ENCODE measurements at regions not wholly inside any gene's neighbourhood (a gene's known extent, or its start where the extent isn't known, plus 50 kb on each side); places are given as distances from the start of the nearest gene placed in this dataset.

GRCh38 chr1:208541225-208541855 lies 297.2 kb upstream of the PLXNA2 start:
- DNase-seq (ENCODE audit: low read depth) = no peak

GRCh38 chr1:208542309-208542708 lies 298.1 kb upstream of the PLXNA2 start:
- DNase-seq (ENCODE audit: low read depth) = no peak

GRCh38 chr1:208544053-208544452 lies 299.9 kb upstream of the PLXNA2 start:
- DNase-seq (ENCODE audit: low read depth) = no peak

DNA sequence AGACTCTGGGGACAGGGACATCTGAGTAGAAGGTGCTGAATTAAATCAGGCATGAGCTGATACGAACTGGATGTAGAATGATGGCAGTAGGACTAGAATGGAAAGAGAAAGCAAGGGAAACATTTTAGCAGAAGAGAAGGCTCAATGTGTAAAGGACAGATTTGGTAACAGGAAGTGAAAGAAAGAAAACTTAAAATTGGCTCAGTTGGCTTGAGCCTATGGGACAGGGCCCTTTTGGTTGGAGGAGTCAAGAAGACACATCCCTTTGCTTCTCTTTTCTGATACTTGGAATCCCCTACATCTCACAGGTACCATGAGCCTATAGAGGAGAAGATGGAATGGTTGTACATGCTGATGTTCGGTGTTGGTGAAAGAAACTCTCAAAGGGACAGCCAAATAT lies 300.6 kb upstream of the PLXNA2 start:
- DNase-seq (ENCODE audit: low read depth) = no peak

- no peak for DNase-seq (ENCODE audit: low read depth)
Measured at GRCh38 chr1:208551024-208551423, 306.8 kb upstream of the PLXNA2 start.

DNA sequence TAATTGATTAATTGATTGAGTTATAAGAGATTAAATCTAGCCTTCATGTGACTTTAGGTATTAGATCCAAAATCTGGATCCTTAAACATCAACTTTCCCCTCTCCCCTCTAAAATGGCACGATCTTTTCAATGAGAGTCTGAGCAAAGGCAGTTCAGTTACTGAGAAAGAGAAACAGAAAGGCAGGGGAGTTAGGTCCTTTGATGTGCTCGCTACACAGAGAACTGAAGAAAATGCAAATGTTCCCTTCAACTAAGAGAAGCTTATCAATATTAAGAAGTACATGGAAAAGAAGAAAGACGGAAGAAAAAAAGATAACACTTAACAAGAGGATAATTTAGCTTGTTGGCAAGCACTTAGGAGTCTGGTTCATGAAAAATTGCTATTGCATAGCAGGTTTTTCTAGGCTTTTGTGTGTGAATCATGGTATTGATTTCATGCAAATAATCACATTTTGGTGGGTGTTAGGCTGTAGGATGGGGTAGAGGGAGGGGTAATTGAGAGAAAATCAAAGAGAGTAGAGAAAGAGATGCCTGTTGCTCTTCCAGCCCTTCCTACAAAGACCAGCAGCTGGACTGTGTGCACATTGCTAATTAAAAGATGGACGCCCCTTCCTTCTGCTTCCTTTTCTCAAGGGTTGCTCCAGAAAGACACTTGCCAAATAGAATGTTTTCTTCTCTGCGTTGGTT lies 307.6 kb upstream of the PLXNA2 start:
- DNase-seq (ENCODE audit: low read depth) = no peak

GRCh38 chr1:208552928-208553327 lies 308.7 kb upstream of the PLXNA2 start:
- no peak for DNase-seq (ENCODE audit: low read depth)

GRCh38 chr1:208556461-208556860 lies 312.3 kb upstream of the PLXNA2 start:
- DNase-seq (ENCODE audit: low read depth) = no peak

DNA sequence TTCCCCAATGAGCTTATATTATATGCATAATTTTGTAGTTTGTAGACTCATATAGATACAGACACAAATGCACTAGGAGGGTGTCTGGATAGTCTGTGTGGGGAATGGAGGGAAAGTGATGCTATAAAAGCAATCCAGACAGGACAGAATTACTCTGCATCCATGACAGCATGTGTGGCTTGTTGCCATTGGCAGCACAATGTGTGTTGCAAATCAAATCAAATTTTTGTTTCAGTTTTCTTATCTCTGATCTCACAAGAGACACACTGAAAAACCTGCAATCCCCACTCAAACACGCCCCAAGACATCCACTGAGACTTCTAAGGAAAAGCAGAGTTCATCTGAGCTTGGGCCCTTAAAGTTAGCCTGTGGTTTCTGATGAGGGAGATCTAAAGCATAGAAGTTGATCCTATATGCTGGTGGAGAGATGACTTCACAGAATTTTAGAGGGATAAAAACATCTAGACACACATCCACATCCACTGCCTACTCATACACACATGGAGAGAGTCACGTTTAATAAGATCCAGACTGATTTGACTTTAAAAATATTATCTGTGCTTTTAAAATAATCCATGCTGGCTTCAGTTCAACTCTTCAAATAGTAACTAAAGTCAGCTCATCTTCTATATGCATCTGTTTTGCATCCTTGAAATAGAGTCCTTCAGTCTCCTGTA lies 313.0 kb upstream of the PLXNA2 start:
- no peak for DNase-seq (ENCODE audit: low read depth)

DNA sequence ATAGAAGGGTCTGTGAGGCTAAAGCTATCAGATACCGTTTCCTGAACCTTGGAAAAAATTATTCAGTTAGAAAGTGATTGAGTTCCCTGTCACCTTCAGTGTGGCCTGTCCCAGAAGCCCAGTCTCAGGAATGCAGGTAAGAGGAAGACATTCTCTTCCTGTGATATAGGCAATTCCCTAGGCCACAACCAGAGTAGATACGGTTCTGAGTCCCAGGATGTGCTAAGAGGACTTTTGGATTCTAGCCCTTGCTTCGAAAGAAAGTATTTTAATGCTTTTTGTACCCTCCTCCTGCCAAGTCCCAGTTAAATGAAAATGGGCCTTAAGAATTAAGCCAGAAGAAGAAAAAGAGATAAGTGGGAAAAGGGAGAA lies 313.5 kb upstream of the PLXNA2 start:
- no peak for DNase-seq (ENCODE audit: low read depth)

DNA sequence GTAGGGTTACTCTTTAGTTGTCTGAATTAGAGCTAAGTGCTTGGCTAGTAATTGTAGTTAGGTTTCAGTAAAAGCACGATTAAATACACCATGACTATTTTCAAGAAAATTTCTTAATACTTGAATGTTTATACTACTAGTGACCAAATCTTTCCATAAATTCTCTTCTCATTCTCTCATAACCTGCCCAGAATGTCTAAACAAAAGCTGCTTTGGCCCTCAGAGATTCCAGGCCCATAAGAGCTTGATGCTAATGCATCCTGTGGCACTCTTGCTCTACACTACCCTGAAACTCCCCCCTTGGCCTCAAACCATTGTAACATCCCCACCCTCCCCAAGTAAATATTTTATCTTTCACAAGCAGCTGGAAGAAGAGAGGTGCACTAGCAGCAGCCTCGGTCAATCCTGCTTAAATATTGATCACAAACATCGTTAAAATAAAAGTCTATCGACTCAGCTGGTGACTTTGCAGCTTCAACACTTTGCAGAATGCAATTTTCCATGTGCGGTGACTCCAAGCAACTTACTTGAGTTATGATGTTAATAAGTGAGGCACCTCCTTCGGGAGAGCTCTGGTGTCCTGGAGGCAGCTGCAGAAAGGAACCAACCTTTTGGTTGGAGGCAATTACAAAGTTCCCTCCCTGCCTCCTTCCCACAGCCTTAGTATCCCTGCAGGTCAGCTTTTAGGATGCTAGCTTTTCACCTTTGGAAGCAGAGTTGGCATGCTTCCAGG lies 315.6 kb upstream of the PLXNA2 start:
- DNase-seq (ENCODE audit: low read depth) = no peak

DNA sequence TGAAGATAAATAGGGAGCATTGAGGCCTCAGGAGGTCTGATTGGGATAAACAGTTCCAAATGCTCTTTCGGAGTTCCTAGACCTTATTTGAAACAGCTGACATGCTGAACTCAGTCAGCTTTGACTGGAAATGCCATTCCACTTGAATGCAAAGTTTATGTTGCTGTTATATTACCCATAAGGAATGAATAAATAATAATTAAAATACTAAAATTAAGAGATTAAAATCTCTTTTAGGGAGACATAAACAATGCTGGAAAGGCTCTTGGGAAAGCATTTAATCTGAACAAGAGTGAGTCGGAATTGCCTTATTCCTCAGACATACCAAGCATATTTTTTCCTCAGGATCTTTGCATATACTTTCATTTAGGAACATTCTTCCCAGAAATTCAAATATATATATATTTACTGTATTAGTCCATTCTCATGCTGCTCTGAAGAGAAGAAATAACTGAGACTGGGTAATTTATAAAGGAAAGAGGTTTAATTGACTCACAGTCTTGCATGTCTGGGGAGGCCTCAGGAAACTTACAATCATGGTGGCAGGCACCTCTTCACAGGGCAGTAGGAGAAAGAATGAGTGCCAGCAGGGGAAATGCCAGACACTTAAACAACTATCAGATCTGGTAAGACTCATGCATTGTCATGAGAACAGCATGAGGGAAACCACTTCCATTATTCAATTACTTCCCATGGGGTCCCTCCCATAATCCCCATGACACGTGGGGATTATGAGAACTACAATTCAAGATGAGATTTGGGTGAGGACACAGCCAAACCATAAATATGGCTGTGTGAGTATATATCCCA lies 318.2 kb upstream of the PLXNA2 start:
- DNase-seq (ENCODE audit: low read depth) = no peak

DNA sequence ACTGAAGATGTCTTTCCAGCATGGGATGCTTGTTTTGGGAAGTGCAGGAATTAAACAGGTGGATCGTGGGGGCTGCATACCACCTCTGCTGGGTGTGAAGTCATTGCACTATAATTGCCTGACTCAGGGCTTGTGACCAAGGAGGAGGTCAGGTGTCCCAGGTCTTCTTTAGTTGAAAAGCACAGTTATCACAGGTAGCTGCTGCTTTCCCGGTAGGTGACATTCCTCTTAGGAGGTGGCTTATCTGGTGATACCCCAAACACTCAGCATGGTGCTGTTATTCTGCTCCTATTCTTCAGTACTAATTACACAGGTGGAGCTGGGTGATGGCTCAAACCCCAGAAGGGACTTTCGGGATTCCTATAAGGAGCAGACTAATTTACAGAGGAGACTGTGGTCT lies 320.3 kb upstream of the PLXNA2 start:
- no peak for DNase-seq (ENCODE audit: low read depth)

DNA sequence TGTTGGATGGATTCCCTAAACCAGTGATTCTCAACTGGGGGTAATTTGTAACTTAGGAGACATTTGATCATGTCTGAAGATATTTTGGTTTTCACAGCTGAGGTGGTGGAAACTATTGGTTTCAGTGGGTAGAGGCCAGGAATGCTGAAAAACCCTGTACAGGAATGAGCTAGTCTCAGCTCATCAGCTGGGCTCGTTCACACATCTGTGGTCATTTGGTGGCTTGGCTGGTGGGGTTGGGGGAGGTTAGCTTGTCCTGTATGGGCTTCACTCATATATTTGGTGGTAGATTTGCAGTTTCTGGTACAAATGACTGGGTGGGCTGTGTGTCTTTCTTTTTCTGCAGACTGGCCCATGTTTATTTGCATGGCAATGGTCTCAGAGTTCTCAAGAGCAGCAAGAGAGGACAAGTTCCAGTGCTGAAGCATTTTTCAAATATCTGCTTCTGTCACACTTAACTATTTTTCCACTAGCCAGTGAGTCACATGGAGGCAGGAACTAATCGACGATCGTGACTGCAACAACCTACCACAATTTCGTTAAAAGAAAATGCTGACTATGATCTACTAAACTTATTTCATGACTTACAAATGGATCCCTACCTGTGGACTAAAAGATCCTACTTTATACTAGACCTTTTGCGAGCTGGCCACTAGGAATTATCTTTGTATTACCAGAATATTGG lies 321.7 kb upstream of the PLXNA2 start:
- no peak for DNase-seq (ENCODE audit: low read depth)

DNA sequence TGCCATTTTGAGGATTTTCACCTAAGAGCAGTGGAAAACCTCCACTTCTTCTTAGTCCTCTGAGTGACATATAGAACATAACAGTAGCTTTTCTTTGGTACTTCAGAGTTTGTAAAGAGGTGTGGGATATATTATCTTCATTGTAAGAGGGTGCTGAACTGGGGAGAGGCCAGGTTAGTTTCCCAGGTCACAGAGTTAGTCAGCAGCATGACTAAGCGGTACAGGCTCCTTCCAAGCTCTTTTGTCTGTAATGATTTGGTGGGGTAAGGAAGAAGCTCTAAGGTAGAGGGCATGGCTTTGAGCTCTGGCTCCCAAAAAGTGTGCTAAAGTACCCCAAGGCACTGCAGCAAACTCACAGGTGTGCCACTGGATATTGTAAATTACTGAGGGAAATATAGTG lies 325.0 kb upstream of the PLXNA2 start:
- DNase-seq (ENCODE audit: low read depth) = no peak

DNA sequence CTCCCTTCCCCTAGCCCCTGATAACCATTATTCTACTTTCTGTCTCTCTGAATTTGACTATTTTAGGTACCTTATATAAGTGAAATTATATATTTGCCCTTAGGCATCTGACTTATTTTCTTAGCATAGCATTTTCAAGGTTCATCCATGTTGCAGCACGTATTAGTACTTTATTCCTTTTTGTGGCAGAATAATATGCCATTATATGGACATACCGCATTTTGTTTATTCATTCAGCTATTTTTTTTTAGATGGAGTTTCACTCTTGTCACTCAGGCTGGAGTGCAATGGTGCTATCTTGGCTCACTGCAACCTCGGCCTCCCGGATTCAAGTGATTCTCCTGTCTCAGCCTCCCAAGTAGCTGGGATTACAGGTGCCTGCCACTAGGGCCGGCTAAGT lies 326.2 kb upstream of the PLXNA2 start:
- DNase-seq (ENCODE audit: low read depth) = no peak

GRCh38 chr1:208576425-208576824 lies 332.2 kb upstream of the PLXNA2 start:
- no peak for DNase-seq (ENCODE audit: low read depth)

DNA sequence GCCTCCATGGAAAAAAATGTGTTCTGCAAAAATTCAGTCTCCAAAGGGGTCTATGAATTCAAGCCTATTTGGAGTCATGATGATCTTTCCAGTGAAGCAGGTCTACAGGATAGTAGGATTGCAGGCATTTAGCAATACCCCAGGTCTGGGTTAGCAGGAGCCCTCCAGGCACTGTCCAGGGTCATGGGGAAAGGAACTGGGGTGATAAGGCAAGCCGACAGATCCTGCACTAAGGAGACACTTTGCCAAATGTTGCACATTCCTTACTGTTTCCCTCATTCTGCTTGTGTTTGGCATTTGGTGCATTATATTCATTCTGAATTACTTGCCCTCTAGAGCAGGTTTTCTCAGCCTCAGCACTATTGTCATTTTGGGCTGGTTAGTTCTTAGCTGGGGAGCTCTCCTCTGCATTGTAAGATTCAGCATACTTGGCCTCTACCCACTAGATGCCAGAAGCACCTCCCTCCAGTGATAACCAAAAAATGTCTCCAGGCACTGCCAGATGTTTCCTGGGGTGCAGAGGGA lies 333.3 kb upstream of the PLXNA2 start:
- DNase-seq (ENCODE audit: low read depth) = no peak

DNA sequence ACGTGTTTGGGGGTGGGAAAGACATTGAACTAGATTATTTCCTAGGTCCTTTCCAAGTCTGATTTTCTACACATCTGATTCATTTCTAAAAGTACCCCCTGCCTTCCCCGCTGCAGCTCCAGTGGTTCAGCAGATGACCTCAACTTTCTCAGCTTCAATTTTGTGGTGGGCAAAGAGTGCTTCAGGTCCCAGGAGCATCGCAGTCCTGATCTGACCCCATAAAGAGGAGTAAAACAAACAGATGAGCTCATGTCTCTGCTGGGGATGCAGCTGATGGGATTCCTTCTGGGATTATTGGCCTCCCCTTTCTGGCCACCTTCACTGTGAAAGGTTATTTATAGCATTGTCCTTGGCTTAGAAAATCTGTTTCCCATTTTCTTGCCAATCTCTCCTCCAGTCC lies 337.0 kb upstream of the PLXNA2 start:
- no peak for DNase-seq (ENCODE audit: low read depth)

DNA sequence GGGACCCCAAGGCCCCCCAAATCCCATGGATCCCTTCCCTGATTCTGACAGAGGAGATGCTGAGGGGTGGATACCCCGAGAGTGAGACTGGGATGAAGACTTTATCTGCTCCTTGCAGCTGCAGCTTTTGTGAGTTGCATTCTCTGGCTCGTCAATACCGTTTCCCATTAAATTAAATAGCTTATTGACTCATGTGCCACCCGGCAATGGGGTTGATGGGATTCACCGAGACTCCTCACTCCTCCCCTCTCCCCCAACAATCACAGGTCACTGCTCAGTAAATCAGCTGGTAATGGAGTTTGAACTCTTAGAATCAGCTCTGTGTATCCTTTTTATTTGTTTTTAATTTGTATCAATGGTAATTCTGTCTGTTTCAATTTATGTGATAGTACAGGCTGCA lies 337.5 kb upstream of the PLXNA2 start:
- DNase-seq (ENCODE audit: low read depth) = no peak

DNA sequence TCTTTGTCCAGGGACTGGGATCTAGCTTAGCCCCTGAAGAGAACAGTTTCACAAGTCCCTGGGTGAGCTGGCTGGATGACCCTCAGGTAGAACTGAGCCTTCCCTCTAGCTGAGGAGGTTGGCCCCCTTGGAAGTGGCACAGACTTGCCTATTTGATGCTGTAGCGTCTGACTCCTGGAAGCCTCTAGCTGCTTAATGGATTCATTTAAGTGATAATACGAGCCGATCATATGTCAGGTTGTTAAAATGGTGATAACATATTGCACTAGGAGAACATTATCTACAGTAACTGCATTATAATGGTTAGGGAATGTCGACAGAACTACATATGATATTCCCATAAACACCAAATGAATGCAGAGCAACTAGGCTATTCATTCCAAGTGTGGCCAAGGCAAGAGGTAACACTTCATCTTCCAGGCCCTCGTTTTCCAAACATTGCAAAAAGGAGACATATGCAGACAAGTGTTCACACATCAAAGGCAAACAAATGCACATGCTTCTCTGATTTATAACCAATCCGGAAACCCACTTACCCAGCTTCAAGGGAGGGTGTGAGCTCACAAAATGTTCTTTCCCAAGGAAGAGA lies 340.1 kb upstream of the PLXNA2 start:
- DNase-seq (ENCODE audit: low read depth) = no peak
